K562 (cell line): ENCODE measurements at regions not wholly inside any gene's neighbourhood (a gene's known extent, or its start where the extent isn't known, plus 50 kb on each side); places are given as distances from the start of the nearest gene placed in this dataset.

ENCODE experiments used
- ATAC-seq: fragments of 200-7000 bp; cut with Tn5 transposase; 3 replicates; pipeline ENCODE4 v1.9.1; 2020; ENCODE audit warnings: moderate library complexity
- BruUV-seq: library from RNA; stranded (reverse); fragments of 400-500 nt; replicated peaks from 2 replicates; lab custom pipeline; 2021; lab: Mats Ljungman, UMichigan
- CTCF ChIA-PET: fragments of 300-600 bp; formaldehyde crosslinking; extraction: SDS; loops from one replicate; lab custom pipeline; 2021; ENCODE audit warnings: low intra/inter-chr PET ratio; lab: Yijun Ruan, JAX
- POLR2A ChIA-PET: fragments of 300-600, 350-650 bp; sonication (Branson Sonifier 250); formaldehyde crosslinking; extraction: SDS; loops from one replicate; lab custom pipeline; 2021; ENCODE audit warnings: antibody characterized with exemption, inconsistent platforms; lab: Yijun Ruan, JAX
- DNase-seq, 4 experiments: peaks; one replicate each; pipeline versions ENCODE4 v3.0.0 to v3.0.0-alpha.2; 2011 to 2018; ENCODE audit warnings: low spot score in 3 of 4, mixed read lengths in 3 of 4; ENCODE audit errors: extremely low read depth in 1 of 4
- FAIRE-seq: peaks from 2 replicates; lab custom pipeline; 2011; peaks lifted over from hg19 to GRCh38; lab: Jason Lieb, UNC
- H2AFZ ChIP-seq: 2 replicates; pipeline ENCODE4 v1.6.0; 2011; ENCODE audit warnings: low read depth, low read length, control low read depth, inconsistent platforms
- H3K27ac ChIP-seq: fragments of 200-600 bp; 3 replicates; pipeline ENCODE4 v1.8.0; 2011; ENCODE audit warnings: low read depth, mild to moderate bottlenecking, control low read depth, inconsistent platforms, low read length, moderate library complexity, mixed read lengths; ENCODE audit errors: extremely low read depth
- H3K27me3 ChIP-seq, 2 experiments: fragments of 300-600 bp in 1 of 2; 2 replicates in 1 of 2; 3 replicates in 1 of 2; pipeline versions ENCODE4 v1.6.0 to v1.8.0; 2011; ENCODE audit warnings: inconsistent platforms in 2 of 2, low read length in 2 of 2, mild to moderate bottlenecking in 1 of 2, mixed read lengths in 1 of 2, moderate library complexity in 1 of 2; ENCODE audit not compliant: control insufficient read depth in 2 of 2, insufficient read depth in 2 of 2
- H3K36me3 ChIP-seq: fragments of 300-600 bp; 3 replicates; pipeline ENCODE4 v1.8.0; 2011; ENCODE audit warnings: mild to moderate bottlenecking, low read length, inconsistent platforms; ENCODE audit not compliant: control insufficient read depth, insufficient read depth
- H3K4me1 ChIP-seq, 2 experiments: fragments of 200-600 bp in 1 of 2; replicated peaks in 1 of 2; 2 replicates in 1 of 2; 3 replicates in 1 of 2; pipeline versions ENCODE4 v1.5.1 to v1.8.0; 2011; ENCODE audit warnings: inconsistent platforms in 2 of 2, low read length in 2 of 2, mild to moderate bottlenecking in 1 of 2, mixed read lengths in 1 of 2, moderate library complexity in 1 of 2; ENCODE audit not compliant: control insufficient read depth in 2 of 2, insufficient read depth in 2 of 2
- H3K4me2 ChIP-seq: 2 replicates; pipeline ENCODE4 v1.6.1; 2011; ENCODE audit warnings: low read length, control low read depth, inconsistent platforms, mixed read lengths; ENCODE audit not compliant: insufficient read depth
- H3K4me3 ChIP-seq: fragments of 200-600 bp; sonication (generic), shearing (Covaris generic); 2 replicates; pipeline ENCODE4 v1.5.1; 2016; ENCODE audit warnings: control low read depth, inconsistent platforms
- H3K79me2 ChIP-seq: fragments of 200-600 bp; 3 replicates; pipeline ENCODE4 v1.8.0; 2011; ENCODE audit warnings: low read length, inconsistent platforms; ENCODE audit not compliant: control insufficient read depth, insufficient read depth
- H3K9ac ChIP-seq, 2 experiments: 2 replicates each; pipeline versions ENCODE4 v1.6.0 to v1.6.1; 2011; ENCODE audit warnings: low read depth in 2 of 2, low read length in 2 of 2, control low read depth in 1 of 2, inconsistent platforms in 1 of 2, mild to moderate bottlenecking in 1 of 2, mixed read lengths in 1 of 2; ENCODE audit not compliant: insufficient read depth in 1 of 2
- H3K9me1 ChIP-seq: one replicate; pipeline ENCODE4 v1.6.0; 2011; ENCODE audit warnings: inconsistent platforms, mild to moderate bottlenecking, low read length, moderate library complexity; ENCODE audit not compliant: control insufficient read depth, insufficient read depth
- H3K9me3 ChIP-seq: replicated peaks from 2 replicates; pipeline ENCODE4 v1.5.1; 2011; ENCODE audit warnings: low read depth, low read length, inconsistent platforms; ENCODE audit not compliant: control insufficient read depth, insufficient read depth
- H4K20me1 ChIP-seq: replicated peaks from 2 replicates; pipeline ENCODE4 v1.6.1; 2011; ENCODE audit warnings: low read length, inconsistent platforms, mixed read lengths; ENCODE audit not compliant: control insufficient read depth, insufficient read depth
- BACH1 ChIP-seq: fragments of 200-800 bp; sonication (Bioruptor generic); IDR thresholded peaks from 2 replicates; pipeline ENCODE4 v1.6.1; 2016; ENCODE audit warnings: missing genetic modification characterization, missing compliant biosample characterization
- CAMTA2 ChIP-seq: fragments of 250-450 bp; sonication (Bioruptor Pico); conservative IDR thresholded peaks from 2 replicates; pipeline ENCODE4 v1.5.1; 2022
- CEBPB ChIP-seq: fragments of 450-650 bp; IDR thresholded peaks from 2 replicates; pipeline ENCODE4 v1.6.1; 2016; ENCODE audit warnings: missing genetic modification characterization, missing compliant biosample characterization
- GATA2 ChIP-seq: sonication (generic); formaldehyde crosslinking; IDR thresholded peaks from 2 replicates; pipeline ENCODE4 v1.4.0; 2020; ENCODE audit warnings: mild to moderate bottlenecking, missing genetic modification reagents
- ZNF134 ChIP-seq: fragments of 250-450 bp; sonication (Bioruptor Pico); conservative IDR thresholded peaks from 2 replicates; pipeline ENCODE4 v1.4.0; 2020
- ZNF253 ChIP-seq: fragments of 250-450 bp; sonication (Bioruptor Pico); conservative IDR thresholded peaks from 2 replicates; pipeline ENCODE4 v1.6.1; 2021; ENCODE audit warnings: mild to moderate bottlenecking
- WGBS: fragments of 100-300 bp; shearing (Covaris generic); methylation state at CpG from one replicate; pipeline ENCODE4 v1.1.6; 2016; ENCODE audit warnings: low coverage, mixed read lengths; ENCODE audit not compliant: insufficient coverage; ENCODE audit errors: missing lambda C conversion rate; 5-methylcytosine and 5-hydroxymethylcytosine counted together
- in situ Hi-C: fragments of 300-500 bp; cut with MboI; formaldehyde crosslinking; loops from 4 replicates; pipeline ENCODE4 v1.15.0; 2018; ENCODE audit warnings: inconsistent platforms, mixed read lengths
- intact Hi-C: fragments of 100-400 bp; cut with micrococcal nuclease; formaldehyde crosslinking; loops from 2 replicates; pipeline ENCODE4 v1.14.2; 2022
- TF ChIP-seq, protein P1 (sequence below): sonication (generic); formaldehyde crosslinking; IDR thresholded peaks from 2 replicates; pipeline ENCODE4 v1.9.0; 2022; ENCODE audit warnings: mild to moderate bottlenecking, missing genetic modification reagents

DNA sequence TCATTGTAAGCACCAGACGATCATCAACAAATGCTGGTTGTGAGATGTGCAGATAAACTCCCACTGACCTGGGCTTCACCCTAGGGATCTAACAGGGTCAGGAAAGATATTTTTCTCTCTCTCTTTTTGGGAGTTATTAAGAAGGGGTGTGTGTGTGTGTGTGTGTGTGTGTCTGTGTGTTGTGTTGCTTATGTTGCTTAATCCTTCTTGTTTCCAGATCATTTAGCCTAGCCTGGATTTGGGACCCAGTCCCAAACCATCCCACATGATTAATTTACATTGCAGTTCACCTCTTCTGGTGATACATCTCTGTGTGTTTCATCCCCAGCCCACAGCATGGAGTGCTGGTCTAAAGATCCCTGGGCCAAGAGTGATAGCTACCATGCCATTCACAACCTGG lies 122.8 kb upstream of the IPO9 start:
- no TSS peak for BruUV-seq
- ATAC-seq (no peak), FAIRE-seq (no peak), DNase-seq (no peak)
- ChIA-PET CTCF (interaction anchor here (7.0 kb wide), 1 partner anchor 146 kb away, joined by 138 read pairs; no protein-coding TSS in a partner anchor), POLR2A (interaction anchor here (0.6 to 1.1 kb wide), 3 partner anchors 34 to 190 kb away, joined by 3 read pairs; no protein-coding TSS in a partner anchor)
- 0 out of 2 replicates have a peak, but pooled peaks cover 2% of the 10 kb centered on the region for H3K9me3 ChIP-seq
- 0% methylated on average over 1 of the region's 1 CpG for WGBS
- H4K20me1 ChIP-seq: 0 out of 2 replicates have a peak, but pooled peaks cover 6% of the 10 kb centered on the region
- in situ Hi-C loops (loop anchor here (5.0 kb wide), 1 partner anchor 144 kb away; no protein-coding TSS in a partner anchor), intact Hi-C loops (no loop called here)
- H3K27me3 ChIP-seq: peaks cover 0 to 4% of the 10 kb centered on the region in 2 experiments; a peak in 1 of 5 replicates
- no peaks in the 10 kb centered on the region for H3K9me1 ChIP-seq
- TF ChIP-seq BACH1 (no peak), CEBPB (peak; percentile 14; the same call in 1 of the 2 replicates), GATA2 (CRISPR knock-in tag) (0 out of 2 replicates have a peak, but pooled peaks have one; percentile 37), ZNF253 (CRISPR knock-in tag) (no peak), CAMTA2 (CRISPR knock-in tag) (no peak), ZNF134 (CRISPR knock-in tag) (no peak)
- TF ChIP-seq, protein P1, sequence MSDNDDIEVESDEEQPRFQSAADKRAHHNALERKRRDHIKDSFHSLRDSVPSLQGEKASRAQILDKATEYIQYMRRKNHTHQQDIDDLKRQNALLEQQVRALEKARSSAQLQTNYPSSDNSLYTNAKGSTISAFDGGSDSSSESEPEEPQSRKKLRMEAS (CRISPR knock-in tag): no peak
- no peak overlapping the region; a peak in 1 of 4 replicates for H3K9ac ChIP-seq
- no peak overlapping the region for H3K27ac ChIP-seq
- no peak overlapping the region for H3K4me2 ChIP-seq
- no peak overlapping the region for H2AFZ ChIP-seq
- H3K4me3 ChIP-seq: no peak overlapping the region
- H3K4me1 ChIP-seq: peaks cover 11 to 15% of the 10 kb centered on the region in 2 experiments
- H3K36me3 ChIP-seq: no peaks in the 10 kb centered on the region
- H3K79me2 ChIP-seq: no peaks in the 10 kb centered on the region
